ENCODE measurements at regions not wholly inside any gene's neighbourhood (a gene's known extent, or its start where the extent isn't known, plus 50 kb on each side); places are given as distances from the start of the nearest gene placed in this dataset.

- TF ChIP-seq CTCF (IDR thresholded peaks at IDR 0.05) (no peak), POLR2A (IDR thresholded peaks at IDR 0.05) (no peak)
Observed at GRCh38 chr19:29324291-29324680, 111.3 kb upstream of the UQCRFS1 start.
